Thyroid gland (tissue), 4 donors: ENCODE measurements at regions not wholly inside any gene's neighbourhood (a gene's known extent, or its start where the extent isn't known, plus 50 kb on each side); places are given as distances from the start of the nearest gene placed in this dataset.

Experiments
- DNase-seq, 2 donors: peaks; one replicate each; pipeline ENCODE4 v3.0.0-alpha.2; 2019
- H3K27ac ChIP-seq, 3 donors: fragments of 200-600 bp; sonication (generic); 1 replicate in 2 of 3; 2 replicates in 1 of 3; pipeline ENCODE4 v1.5.1; 2016 to 2019; ENCODE audit warnings: mild to moderate bottlenecking in 1 of 3, moderate library complexity in 1 of 3
- H3K27me3 ChIP-seq: fragments of 200-600 bp; sonication (generic); one replicate; pipeline ENCODE4 v1.5.1; 2019
- H3K36me3 ChIP-seq, 2 donors: fragments of 200-600 bp; sonication (generic); one replicate each; pipeline ENCODE4 v1.5.1; 2016 to 2019
- H3K4me1 ChIP-seq, 2 donors: fragments of 200-600 bp; sonication (generic); one replicate each; pipeline ENCODE4 v1.5.1; 2017 to 2019
- H3K4me3 ChIP-seq, 3 donors: fragments of 200-600 bp; sonication (generic); replicated peaks in 1 of 3; 1 replicate in 2 of 3; 2 replicates in 1 of 3; pipeline ENCODE4 v1.5.1; 2016; ENCODE audit warnings: mild to moderate bottlenecking in 1 of 3
- H3K9me3 ChIP-seq: fragments of 200-600 bp; sonication (generic); one replicate; pipeline ENCODE4 v1.5.1; 2017
- POLR2A ChIP-seq, 2 donors: fragments of 450-650 bp; IDR thresholded peaks; one replicate each; pipeline ENCODE4 v1.6.1; 2017; ENCODE audit warnings: antibody characterized with exemption in 2 of 2, mild to moderate bottlenecking in 2 of 2, moderate library complexity in 1 of 2
- WGBS, 2 donors: methylation state at CpG; one replicate each; pipeline ENCODE4 v1.1.5; 2017; 5-methylcytosine and 5-hydroxymethylcytosine counted together
- intact Hi-C: fragments of 100-400 bp; cut with DNase I; formaldehyde crosslinking; loops from one replicate; pipeline ENCODE4 v1.15.1; 2023
- TF ChIP-seq, protein P1 (sequence below), 6 experiments: fragments of 200-600 bp in 3 of 6; fragments of 450-650 bp in 3 of 6; sonication (generic) in 3 of 6; IDR thresholded peaks; one replicate each; pipeline ENCODE4 v1.5.1; 2016 to 2019; ENCODE audit warnings: antibody characterized with exemption in 6 of 6, mild to moderate bottlenecking in 2 of 6, inconsistent platforms in 1 of 6, moderate library complexity in 1 of 6

DNA sequence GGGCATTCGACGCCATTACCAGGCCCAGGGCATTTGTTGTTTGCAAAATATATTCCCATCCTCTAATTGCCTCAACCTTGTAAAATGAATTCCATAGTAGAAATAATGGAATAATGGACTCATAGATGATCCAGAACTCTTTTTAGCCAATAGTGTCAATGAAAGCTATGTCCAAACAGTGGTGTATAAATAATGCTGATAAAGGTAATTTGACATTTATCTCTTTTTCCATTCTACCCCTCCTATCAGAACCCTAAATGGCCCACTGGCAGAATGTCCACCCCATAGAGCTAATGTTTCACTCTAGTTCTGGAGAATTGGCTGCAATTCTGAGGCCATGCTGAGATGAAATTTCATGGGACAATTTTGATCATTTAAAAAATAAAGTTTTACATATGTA, 76.4 kb upstream of the DLX6 start:
- Histone ChIP-seq H3K4me3 (no peak overlapping the region), H3K9me3 (no peaks in the 10 kb centered on the region), H3K36me3 (no peaks in the 10 kb centered on the region), H3K27me3 (no peaks in the 10 kb centered on the region), H3K27ac (no peak overlapping the region), H3K4me1 (no peaks in the 10 kb centered on the region)
- intact Hi-C loops = no loop called here
- TF ChIP-seq, protein P1, sequence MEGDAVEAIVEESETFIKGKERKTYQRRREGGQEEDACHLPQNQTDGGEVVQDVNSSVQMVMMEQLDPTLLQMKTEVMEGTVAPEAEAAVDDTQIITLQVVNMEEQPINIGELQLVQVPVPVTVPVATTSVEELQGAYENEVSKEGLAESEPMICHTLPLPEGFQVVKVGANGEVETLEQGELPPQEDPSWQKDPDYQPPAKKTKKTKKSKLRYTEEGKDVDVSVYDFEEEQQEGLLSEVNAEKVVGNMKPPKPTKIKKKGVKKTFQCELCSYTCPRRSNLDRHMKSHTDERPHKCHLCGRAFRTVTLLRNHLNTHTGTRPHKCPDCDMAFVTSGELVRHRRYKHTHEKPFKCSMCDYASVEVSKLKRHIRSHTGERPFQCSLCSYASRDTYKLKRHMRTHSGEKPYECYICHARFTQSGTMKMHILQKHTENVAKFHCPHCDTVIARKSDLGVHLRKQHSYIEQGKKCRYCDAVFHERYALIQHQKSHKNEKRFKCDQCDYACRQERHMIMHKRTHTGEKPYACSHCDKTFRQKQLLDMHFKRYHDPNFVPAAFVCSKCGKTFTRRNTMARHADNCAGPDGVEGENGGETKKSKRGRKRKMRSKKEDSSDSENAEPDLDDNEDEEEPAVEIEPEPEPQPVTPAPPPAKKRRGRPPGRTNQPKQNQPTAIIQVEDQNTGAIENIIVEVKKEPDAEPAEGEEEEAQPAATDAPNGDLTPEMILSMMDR (IDR thresholded peaks at IDR 0.05) = no peak
- TF ChIP-seq POLR2A (IDR thresholded peaks at IDR 0.05) = no peak
- no peak for DNase-seq
- 42 to 47% methylated on average over 2 of the region's 2 CpGs for WGBS, 2 donors

DNA sequence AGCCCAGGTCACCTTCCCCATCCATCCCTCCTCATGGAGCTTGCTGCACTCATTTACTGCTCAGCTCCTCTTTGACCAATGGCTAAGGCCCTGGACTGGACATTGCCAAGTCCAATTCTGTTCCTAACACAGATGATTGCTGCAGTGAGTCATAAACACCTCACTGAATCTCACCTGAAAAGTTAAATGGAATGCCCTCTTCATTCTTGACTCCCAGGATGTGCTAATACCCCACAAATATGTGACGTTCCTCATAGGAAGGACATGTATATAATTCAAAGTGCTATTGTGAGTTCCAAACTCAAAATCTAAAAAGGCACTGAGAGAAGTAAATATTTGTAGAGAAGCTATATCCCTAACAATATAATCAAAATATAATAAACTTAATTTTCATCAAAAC, 73.5 kb upstream of the DLX6 start:
- intact Hi-C loops = no loop called here
- Histone ChIP-seq H3K27ac (no peak overlapping the region), H3K4me1 (no peaks in the 10 kb centered on the region), H3K4me3 (no peak overlapping the region), H3K27me3 (no peaks in the 10 kb centered on the region), H3K9me3 (no peaks in the 10 kb centered on the region), H3K36me3 (no peaks in the 10 kb centered on the region)
- DNase-seq = no peak
- WGBS, 2 donors = 90 to 96% methylated on average over 1 of the region's 1 CpG
- TF ChIP-seq, protein P1 (IDR thresholded peaks at IDR 0.05) = no peak
- TF ChIP-seq POLR2A (IDR thresholded peaks at IDR 0.05) = no peak

DNA sequence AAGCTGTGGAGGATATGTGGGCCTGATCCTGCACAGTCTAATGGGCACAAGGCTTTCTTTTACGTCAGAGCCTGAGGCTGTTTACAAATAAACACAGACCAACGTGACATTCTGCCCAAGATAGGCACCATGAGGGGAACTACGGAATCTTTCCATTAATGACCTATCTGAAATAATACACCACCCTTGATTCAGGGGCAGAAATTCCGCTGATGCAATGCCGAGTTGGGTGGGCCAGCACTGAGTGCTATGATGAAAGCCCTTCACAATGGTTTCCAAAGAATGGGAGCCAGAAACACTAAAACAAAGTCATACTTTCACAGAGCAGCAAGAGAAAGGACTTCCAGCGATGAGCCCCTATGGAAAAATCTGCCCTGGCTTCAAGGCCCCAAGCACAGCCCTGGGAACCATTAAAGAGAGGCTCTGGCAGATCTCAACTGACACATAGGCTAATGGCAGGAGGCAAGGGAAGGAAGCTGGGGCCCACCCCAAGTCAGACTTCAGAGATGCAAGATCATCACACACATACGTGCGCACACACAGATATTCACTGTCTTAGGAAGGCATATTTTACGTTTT, 72.2 kb upstream of the DLX6 start:
- no peak for TF ChIP-seq POLR2A (IDR thresholded peaks at IDR 0.05)
- TF ChIP-seq, protein P1 (IDR thresholded peaks at IDR 0.05) = no peak
- no peak overlapping the region for H3K4me3 ChIP-seq
- no peaks in the 10 kb centered on the region for H3K27me3 ChIP-seq
- intact Hi-C loops = no loop called here
- no peaks in the 10 kb centered on the region for H3K36me3 ChIP-seq
- H3K27ac ChIP-seq = no peak overlapping the region
- H3K4me1 ChIP-seq = no peaks in the 10 kb centered on the region
- DNase-seq = no peak
- no peaks in the 10 kb centered on the region for H3K9me3 ChIP-seq
- 75 to 83% methylated on average over 9 of the region's 9 CpGs for WGBS, 2 donors

DNA sequence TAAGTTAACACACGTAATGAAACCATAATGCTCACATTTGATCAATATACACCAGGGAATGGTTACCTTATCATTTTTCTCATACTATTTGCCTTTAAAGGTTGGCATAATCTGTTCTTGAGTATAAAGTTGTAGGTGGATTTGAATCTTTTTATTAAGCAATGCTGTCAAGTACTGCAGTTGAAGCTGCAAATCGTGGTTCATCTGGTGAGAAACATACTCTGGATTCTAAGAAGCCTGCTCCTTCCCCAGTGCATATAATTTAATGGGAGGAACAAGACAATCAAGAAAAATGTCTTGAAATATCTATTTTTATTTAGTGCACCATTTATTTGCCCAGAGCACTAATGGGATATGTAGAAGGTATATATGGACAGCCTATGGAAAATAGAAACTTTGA, 68.7 kb upstream of the DLX6 start:
- WGBS, 2 donors = 76 to 86% methylated on average over 2 of the region's 2 CpGs
- Histone ChIP-seq H3K27me3 (no peaks in the 10 kb centered on the region), H3K4me3 (no peak overlapping the region), H3K27ac (no peak overlapping the region), H3K4me1 (no peaks in the 10 kb centered on the region), H3K9me3 (no peaks in the 10 kb centered on the region), H3K36me3 (no peaks in the 10 kb centered on the region)
- intact Hi-C loops = no loop called here
- DNase-seq = no peak
- TF ChIP-seq, protein P1 (IDR thresholded peaks at IDR 0.05) = no peak

DNA sequence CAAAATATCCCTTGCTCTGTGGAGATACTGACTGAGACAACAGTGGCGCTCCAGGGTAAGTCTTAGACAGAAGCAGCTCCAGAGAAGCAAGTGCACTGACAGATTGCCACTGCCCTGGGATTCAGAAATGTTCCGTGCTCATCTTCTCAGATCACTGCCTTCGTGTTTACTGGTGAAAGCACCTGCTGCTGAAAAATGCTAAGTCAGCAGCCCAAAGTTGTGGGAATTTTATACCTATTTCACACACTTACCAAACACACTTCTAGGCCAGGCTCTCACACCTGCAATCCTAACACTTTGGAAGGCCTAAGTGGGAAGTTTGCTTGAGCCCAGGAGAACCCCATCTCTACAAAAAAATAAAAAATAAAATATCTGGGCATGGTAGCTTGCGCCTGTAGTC, 63.2 kb upstream of the DLX6 start:
- H3K9me3 ChIP-seq = no peaks in the 10 kb centered on the region
- 62 to 72% methylated on average over 4 of the region's 4 CpGs for WGBS, 2 donors
- TF ChIP-seq POLR2A (IDR thresholded peaks at IDR 0.05) = no peak
- TF ChIP-seq, protein P1 (IDR thresholded peaks at IDR 0.05) = no peak
- DNase-seq = no peak
- no peaks in the 10 kb centered on the region for H3K4me1 ChIP-seq
- H3K36me3 ChIP-seq = no peaks in the 10 kb centered on the region
- no peaks in the 10 kb centered on the region for H3K27me3 ChIP-seq
- H3K4me3 ChIP-seq = no peak overlapping the region
- intact Hi-C loops = no loop called here
- no peak overlapping the region for H3K27ac ChIP-seq
